Stimulated activated CD4-positive, alpha-beta T cell treated with anti-CD3 and anti-CD28 coated beads, Interleukin-2, amount 100 ng/mL, for 48 hours (primary cell): ENCODE measurements at regions not wholly inside any gene's neighbourhood (a gene's known extent, or its start where the extent isn't known, plus 50 kb on each side); places are given as distances from the start of the nearest gene placed in this dataset.
"Not testable (repeated sequence)": the region's sequence is repeated elsewhere in the genome, so short reads cannot be mapped to it uniquely, and the experiment has no call there.

Source experiments
- DNase-seq, 2 donors: peaks; one replicate each; pipeline ENCODE4 v3.0.0-alpha.2; 2020

DNA sequence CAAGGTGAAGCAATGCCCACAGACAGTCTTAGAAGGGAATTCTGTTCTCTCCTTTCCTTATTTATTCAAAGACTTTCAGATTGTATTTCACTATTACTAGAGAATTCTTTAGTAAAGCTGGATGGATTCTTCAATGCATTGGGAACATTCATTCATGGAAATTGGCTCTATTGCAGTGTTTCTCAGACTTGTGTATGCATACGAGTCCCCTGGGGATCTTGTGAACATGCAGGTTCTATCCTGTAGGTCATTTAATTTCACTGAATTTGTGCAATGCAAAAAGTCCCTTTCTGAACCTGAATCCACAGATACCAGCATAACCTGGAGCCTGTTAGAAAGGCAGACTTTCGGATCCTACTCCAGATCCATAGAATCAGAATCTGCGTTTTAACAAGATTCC is 160.9 kb upstream of the AHI1 start:
- no peak for DNase-seq

DNA sequence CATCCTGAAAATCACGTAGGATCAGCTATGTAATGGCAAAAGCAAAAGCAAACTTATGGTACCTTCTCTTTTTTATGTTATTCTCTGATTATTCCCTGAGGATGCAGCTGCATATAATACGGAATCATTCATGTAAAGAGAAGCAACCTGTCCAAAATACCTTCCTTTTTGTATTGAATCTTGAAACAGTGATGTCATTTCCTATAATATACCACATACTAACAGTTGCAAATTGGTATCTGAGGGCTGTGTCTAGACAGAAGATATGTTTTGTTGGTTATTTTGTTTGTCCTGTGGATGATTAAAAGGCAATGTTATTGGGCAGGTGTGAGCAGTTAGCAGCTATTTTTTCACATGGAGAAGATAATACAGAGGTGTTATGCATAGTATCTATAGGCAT is 161.4 kb upstream of the AHI1 start:
- no peak for DNase-seq

DNA sequence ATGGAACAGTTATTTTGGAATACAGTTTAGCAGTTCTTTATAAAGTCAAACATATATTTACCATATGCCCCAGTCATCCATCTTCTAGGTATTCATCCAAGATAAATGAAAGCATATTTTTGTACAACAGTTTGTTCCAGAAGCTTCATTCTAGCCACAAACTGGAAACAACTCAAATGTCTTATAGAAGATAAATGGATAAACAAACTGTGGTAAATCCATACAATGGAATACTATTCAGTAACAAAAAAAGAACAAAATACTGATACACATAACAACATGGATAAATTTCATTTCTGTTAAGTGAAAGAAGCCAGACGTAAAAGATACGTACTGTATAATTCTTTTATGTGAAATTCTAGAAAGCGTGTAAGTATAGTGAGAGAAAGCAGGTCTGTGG is 167.0 kb upstream of the AHI1 start:
- DNase-seq, result no peak

DNA sequence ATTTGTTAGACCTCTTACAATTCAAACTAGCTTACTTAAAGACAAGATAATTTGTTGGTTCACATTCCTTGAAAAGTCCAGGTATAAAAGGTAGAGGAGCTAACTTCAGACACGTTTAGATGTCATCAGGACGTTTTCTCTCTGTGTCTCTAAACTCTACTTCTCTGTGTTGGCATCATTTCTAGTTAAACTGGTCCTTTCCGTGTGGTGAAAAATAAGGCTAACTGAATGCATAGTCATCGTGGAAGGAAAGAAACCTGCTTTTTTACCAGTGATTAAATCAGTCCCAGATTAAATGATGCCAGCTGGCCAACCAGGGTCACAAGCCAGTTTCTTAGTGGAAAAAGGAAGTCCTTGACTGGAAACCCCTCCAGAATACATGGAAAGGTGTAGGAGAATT is 168.4 kb upstream of the AHI1 start:
- no peak for DNase-seq

DNA sequence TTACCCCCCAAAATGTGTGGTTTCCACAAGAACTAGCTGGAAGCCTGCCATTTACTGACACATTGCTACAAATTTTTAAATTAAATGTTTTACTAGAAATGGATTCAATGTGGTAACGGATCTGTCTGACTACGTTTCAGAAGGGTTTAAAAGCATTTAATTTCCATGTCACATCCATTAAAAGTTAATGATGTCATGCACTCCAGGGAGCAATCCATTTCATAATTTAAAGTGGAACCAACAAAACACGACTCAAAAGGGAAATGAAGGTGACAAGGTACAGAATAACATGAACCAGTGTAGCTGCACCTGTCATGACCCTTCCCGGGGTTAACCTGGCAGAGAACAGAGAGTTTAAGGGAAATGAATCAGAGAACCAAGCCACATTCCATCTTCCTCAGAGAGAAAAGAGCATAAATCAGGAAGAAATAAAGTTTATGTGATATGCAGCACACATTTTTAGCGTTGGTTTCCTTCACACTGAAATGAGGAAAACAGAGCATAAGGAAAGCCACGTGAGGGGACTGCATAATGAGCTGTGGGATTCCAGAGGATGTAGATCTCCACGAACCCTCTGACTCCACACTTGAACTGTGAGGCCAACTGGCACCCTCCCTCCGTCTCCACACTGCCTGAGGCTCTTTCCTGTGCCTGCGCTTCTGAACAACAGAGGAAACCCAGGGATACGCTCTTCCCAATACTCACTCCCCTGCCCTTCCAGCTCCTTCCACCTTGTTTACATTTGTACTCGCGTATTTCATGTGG is 170.3 kb upstream of the AHI1 start:
- DNase-seq, result no peak

DNA sequence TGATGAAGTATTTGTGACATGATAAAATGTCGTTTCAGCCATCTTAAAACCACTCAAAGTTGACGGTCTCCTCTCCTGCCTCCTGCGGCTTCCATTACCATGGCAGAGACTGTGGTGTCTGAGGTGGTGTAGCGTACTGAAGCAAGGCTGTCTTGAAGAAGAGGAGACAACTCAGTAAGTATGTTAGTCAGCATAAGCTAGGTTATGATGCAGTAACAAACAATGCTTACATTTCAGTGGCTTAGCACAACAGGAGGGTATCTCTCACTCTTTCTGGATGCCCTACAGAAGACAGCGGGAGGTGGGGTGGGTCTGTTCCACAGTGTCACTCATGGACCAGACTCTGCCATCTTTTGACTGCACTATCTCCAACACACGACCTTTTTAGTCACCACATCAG is 174.7 kb upstream of the AHI1 start:
- no peak for DNase-seq

DNA sequence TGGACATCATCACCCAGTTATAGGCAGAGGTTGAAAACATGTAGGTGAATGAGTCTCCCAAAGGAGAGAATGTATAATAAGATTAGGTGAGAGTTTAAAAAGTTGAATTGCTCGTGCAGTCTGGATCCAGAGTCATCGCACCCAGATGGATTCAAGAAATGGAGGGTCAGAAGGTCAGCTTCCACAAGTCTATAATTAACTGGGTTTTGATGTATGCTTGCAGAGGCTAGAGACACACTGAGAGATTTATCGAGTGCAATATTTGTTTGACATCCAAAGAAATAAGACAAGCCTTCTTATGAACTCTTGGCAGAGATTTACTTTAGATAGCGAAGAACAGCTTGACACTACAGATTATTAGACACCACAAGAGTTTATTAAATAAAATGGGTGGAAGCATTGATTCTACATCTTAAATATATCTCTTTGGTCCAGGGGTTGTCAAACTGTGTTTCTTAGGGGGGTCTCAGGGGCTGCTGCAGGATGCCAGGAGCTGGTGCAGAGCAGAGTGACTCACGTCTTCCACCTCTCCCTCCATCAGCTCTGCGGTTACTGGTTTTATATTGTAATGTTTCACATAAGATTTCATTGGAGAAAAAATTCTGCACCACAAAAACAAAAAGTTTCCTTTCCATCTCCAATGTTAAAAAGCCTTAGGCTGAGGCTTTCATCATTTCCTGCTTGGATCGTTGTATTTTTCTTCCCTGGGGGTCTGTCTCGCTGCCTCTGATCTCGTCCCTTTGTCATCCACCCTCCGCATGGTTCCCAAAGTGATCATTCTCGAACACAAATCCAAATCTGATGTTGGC is 176.2 kb upstream of the AHI1 start:
- no peak for DNase-seq

DNA sequence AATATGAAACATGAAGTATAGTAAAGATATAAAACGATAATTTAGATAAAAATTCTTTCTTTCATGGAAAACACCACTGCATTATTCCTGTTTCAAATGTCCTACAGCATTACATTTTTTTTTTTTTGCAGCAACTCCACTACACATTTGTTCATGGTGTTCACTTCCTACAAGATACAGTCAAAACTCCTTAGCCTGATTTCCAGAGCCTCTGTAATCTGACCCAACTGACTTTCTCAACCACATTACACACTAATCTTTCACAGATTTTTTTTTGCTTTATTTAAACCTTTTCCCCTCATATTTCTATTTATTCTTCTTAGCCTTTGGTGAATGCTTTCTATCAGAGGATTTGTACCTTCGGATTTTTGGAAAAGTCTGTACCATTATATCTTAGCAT is 176.5 kb upstream of the PDE7B start:
- DNase-seq, result no peak

DNA sequence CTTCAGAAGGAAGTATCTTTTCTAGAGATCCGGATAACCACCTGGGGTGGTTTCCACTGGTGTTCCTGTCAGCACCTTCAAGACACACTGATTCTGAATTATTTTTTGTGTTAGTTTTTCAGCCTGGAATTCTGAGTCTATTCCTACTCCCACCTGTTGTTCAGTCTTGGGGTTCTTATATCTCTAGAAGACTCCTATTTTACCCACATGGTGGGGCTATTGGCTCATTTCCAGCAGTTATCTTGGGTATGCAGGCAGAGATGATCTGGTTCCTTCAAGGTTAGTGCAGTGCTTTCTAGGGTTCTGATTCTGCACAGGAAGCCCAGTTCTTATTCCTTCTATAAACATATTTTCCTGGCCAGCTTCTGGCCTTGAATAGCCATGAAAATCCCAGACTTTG is 175.6 kb upstream of the PDE7B start:
- DNase-seq, result peak in 1 of 2 donors; percentile 26

DNA sequence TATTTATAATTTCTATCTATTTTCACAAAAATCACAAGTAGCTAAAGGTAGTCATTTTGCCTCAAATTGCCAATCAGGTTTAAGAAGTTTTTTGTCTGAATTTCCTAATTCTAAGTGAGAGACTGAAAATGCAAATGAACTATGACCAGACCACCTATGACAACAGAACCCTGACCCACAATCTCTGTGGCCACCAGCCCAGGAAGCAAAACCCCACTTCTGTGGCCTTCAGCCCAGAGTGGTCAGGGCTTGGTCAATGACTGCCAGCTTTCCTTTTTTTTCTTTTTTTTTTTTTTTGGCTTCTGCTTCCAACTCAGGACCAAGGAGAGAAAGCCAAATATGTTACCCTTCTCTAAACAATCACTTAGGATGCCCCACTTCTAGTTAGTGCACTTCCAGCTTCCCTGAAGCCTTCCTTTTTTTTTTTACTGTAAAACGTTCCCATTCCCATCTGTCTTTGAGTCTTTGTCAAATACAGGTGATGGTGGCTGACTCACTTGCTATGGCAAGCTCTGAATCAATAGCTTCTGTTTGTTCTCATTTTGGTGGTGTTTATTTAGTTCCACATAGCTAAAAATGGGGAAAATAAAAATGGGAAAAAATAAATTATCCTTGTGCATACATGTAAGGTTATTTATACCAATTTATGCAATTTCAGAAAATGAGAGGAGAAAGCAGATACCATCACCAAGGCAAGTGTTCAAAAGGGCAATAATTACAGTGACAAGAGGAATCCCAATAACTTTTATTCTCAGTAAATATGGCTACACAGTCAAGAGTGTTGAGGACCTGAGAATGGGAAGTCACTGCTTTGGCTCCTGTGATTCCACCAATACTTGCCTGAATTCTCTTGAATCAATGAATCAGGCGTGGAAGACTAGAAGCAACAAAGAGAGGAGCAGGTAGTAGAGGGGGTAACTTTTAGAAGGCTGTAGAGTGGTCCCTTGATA is 170.3 kb upstream of the PDE7B start:
- DNase-seq, result no peak

DNA sequence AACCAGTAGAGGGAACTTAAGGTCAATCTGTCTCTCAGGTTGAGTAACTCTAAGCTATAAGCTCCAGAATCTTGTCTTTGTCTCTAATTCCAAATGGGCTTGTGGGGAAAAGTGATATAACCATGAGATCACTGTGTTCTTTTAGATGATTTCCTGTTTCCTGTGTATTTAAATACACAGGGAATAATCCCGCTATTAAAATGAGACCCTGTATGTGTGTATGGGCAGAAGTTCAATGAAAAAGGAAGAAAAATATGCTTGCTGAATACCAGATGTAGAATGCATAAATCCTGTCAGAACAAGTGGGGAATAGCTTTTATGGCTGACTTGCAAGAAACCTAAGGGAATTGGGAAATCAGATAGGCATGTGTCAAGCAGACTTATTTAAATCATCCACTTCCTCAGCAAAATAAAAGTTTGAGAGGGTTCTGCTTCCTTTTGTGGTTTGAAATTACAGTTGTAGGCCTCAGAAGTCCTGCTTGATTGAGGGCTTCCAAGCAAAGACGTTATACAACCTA is 164.7 kb upstream of the PDE7B start:
- DNase-seq, result no peak

DNA sequence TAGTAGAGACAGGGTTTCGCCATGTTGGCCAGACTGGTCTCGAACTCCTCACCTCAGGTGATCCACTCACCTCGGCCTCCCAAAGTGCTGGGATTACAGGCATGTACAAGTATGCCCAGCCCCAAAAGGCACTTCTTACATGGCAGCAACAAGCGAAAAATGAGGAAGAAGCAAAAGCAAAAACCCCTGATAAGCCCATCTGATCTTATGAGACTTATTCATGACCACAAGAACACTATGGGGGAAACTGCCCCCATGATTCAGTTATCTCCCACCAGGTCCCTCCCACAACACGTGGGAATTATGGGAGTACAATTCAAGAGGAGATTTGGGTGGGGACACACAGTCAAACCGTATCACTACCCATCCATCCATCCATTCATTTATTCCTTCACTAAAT is 163.0 kb upstream of the PDE7B start:
- not testable (repeated sequence) for DNase-seq

DNA sequence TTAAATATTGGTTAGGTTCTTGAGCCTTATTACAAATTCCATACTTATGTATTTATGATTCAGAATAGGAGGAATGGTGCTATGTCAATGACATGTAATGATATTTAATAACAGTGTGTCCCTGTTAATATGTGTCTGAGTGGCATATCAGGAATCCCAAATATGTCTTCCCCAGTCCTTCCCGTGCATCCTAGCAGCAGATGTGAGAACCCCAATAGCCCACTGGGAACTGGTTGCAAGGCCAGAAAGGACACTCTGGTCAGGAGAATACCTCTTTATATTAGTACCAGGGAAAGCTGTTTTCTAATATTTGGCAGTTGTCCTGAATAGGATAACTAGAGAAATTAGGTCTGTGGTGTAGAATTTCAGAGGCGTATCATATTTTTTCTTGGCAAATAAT is 159.1 kb upstream of the PDE7B start:
- no peak for DNase-seq

DNA sequence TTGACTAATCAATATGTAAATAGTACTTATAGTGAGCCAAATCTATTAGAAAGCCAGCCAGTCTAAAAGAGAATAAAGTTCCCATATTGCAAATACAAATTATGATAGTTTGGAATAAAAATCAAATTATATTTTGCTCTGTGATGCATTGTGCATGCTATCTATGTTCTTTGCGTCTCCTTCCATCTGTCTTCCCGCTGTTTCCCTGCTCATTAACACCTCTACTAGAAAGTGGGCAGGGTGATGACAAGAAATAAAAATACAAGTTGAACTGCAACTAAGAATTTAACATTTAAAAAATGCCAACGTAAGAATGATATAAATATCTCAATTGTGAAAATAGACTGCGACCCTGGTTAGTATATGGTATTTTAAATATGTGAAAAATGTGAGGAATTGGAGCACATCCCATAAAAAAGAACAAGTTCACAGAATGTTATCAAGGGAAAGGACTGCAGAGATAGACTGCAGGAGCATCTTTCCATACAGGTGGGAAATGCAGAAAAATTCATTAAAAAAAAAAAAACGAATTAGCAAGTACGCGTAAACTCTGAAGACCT is 157.6 kb upstream of the PDE7B start:
- DNase-seq, result no peak

DNA sequence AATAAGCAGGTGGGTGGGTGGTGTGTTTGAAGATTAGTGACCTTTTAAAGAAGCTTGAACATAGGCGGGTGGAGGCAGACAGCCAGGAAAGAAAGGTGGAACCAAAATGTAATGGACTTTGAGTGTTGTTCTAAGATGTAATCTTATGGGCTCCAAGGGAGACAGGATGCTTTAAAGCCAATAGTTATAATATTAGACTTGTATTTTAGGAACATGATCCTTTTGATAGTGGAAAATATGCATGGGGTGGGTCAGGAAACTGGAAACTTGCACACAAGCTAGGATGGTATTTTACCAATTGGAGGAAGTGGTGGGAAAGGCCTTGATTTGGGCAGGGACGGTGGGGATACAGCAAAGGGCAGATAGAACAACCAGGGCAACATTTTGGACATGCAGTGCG is 151.8 kb upstream of the PDE7B start:
- no peak for DNase-seq

DNA sequence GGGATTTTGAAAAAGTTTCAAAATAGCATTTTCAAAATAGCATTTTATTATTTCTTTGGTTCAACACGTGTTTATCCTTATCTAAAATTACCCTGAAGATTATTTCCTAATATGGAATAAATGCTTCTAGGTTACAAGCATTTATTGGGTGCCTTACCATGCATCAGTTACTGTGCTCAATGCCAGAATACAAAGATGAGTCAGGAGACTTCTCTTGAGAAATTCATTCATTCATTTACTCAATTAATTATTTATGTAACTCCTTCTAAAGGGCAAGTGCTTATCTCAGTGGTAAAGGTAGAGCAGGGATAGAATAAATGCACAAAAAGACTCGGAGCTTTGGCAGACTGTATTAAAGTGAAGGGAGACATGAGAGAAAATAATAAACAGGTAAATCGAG is 150.1 kb upstream of the PDE7B start:
- DNase-seq, result no peak

DNA sequence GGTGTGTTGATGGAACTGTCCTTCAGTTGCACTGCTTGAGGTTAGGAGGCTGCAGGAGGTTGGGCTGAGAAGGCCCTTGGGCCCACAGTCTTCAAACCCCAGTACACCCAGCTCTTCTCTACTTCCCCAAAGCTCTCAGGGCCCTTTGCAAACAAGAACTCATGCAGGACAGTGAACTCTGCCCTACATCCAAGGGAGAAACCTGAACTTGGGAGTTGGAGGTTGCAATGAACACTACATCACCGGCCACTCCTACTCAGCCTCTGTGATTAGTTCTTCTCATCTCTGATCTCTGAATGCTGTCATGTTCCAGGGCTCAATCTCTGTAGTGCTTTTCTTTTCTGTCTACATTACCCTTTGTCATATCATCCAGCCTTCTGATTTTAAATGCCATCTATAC is 148.5 kb upstream of the PDE7B start:
- DNase-seq, result no peak

DNA sequence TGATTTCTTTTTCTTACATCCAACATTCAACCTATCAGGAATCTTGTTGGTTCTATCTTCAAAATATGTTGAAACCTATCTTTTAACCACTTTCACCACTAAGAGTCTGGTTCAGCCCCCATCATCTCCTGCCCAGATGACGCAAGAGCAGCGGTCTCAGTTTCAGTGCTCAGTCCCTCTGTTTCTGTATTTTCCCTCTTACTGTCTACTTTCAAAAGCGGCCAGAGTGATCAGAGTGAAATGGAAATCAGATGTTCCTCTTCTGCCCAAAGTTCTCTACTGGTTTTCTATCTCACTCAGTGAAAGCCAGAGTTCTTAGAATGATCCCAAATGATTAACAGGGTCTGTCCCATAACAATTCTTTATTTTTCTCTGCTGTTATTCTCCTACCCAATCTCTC is 147.9 kb upstream of the PDE7B start:
- DNase-seq, result peak in 1 of 2 donors; percentile 27

DNA sequence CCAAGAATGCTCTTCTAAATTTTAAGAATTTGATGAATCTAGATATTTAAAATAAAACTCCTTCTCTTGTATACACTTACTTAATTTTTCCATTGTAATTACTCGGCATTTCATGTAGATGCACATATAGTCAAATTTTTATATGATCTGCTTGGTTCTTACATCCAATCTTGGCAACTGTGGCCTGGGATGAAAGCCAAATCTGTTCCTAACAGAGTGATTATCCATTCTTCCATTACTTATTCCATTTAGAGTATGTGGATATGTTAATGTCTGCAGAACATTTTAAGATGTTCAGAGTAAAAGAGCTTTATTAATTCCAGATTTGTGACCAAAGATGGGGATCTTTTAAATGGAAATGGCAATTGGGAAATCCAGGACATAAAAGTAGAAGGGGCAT is 144.1 kb upstream of the PDE7B start:
- no peak for DNase-seq

DNA sequence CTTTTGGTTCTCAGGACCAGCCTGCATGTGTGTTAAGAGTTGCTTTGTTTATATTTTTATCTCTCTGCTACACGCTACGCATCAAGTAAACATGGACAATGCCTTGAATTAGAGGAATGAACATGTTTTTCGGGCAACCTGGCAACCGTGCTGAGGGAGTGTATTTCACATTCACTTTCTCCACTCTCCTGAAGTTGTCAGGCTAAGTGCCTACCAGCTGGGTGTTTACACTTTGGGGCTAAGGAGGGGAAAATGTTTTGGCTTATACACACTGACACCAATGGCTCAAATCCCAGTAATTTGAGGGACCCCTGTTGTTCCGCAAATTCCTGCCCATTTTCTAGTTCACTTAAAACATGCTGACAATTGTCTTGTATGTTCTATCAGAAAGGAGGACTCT is 141.5 kb upstream of the PDE7B start:
- DNase-seq, result no peak

DNA sequence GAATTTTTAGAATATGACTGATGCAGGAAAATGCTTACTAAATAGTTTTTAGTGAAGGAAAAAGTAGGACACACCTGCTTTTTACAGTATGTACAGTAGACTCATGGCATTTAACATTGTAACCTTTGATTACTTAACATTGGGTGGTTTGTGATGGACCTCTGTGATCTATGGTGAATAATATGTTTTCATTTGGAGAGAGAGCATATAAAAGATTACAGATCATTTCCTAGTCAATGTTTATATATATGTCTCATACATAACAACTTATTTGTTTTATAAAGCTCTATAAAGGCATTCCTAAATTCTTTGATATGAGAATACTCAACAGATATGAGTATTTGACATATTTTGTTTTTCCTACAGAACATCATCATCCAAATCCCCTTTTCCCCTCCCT is 129.3 kb upstream of the PDE7B start:
- DNase-seq, result no peak

DNA sequence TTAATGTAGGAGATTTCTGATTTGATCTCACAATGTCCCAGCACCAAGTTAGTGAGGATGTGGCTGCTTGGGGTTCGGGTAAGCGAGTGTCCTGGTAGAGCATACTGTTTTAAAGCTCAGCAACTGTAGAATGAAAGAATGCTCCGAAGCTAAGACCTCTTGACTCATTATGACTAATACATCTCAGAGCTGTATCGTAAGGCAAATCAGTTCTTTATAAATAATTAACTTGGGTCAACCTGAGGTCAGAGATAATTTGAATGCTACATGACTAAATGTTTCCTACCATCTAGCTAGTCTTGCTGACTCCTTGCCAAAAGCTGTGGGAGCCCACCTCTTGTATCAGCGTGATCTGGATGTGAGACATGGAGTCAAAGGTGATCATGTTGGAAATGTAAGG is 128.8 kb upstream of the PDE7B start:
- DNase-seq, result peak in 1 of 2 donors; percentile 10

DNA sequence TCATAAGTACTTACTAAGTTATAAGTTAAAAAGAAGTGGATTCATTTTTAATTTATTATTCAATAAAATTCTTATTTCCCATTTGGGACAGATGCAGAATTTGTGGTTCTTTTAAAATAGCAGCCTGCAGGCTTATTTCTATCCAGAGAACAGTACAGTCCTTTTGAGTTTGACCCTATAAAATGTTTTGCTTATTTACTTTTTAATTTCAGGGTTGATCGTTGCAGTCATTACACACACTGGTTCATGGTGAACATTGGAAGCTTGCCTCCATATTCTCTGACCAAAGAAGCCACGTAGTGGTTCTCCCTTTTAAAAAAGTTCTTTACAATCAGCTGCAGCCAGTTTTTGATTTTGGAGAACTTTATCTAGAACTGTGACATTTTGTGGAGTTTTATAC is 122.9 kb upstream of the PDE7B start:
- DNase-seq, result no peak
